ENCODE measurements at regions not wholly inside any gene's neighbourhood (a gene's known extent, or its start where the extent isn't known, plus 50 kb on each side); places are given as distances from the start of the nearest gene placed in this dataset.

DNA sequence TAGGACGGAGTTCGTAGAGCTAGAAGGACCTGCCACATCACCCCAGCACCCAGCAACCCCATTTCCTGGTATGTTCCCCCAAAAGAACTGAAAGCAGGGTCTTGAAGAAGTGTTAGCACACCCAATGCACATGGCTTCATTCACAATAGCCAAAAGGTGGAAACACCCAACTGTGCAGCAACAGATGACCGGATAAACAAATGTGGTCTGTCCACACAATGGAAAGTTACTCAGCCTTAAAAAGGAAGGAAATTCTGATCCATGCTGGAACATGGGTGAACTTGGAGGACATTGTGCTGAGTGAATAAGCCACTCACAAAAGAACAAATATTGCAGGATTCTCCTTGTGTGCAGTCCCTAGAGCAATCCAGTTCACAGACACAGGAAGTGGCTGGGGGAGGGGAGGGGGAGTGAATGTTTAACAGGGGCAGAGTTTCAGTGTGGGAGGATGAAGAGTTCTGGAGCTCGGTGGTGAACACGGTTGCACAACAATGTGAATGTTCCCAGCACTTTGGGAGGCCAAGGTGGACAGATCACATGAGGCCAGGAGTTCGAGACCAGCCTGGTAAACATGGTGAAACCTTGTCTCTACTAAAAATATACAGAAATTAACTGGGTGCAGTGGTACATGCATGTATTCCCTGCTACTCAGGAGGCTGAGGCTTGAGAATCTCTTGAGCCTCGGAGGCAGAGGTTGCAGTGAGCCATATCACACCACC, 157.5 kb downstream of the NUP210 start:
- no peak overlapping the region for H2AFZ ChIP-seq
- H3K36me3 ChIP-seq (ENCODE audit: control insufficient read depth, insufficient read depth, low read length) = no peaks in the 10 kb centered on the region
- no peak overlapping the region for H3K4me2 ChIP-seq (ENCODE audit: low read length)
- H3K27me3 ChIP-seq (ENCODE audit: control insufficient read depth, insufficient read depth, low read length) = no peaks in the 10 kb centered on the region
- H3K4me1 ChIP-seq = no peaks in the 10 kb centered on the region
- no peak overlapping the region for H3K9ac ChIP-seq
- no peak overlapping the region for H3K27ac ChIP-seq
- TF ChIP-seq CTCF (IDR thresholded peaks at IDR 0.05) = no peak
- no peaks in the 10 kb centered on the region for H3K79me2 ChIP-seq
- no peaks in the 10 kb centered on the region for H3K9me3 ChIP-seq (ENCODE audit: control insufficient read depth, low read length)
- no peak overlapping the region for H3K4me3 ChIP-seq (ENCODE audit: low read depth, low read length)

GRCh38 chr3:13261892-13262291, 158.2 kb downstream of the NUP210 start:
- H2AFZ ChIP-seq = no peak overlapping the region
- TF ChIP-seq CTCF (IDR thresholded peaks at IDR 0.05) = no peak
- H3K4me2 ChIP-seq (ENCODE audit: low read length) = no peak overlapping the region
- no peak overlapping the region for H3K27ac ChIP-seq
- H3K4me3 ChIP-seq (ENCODE audit: low read depth, low read length) = no peak overlapping the region
- H3K4me1 ChIP-seq = no peaks in the 10 kb centered on the region
- no peaks in the 10 kb centered on the region for H3K9me3 ChIP-seq (ENCODE audit: control insufficient read depth, low read length)
- H3K36me3 ChIP-seq (ENCODE audit: control insufficient read depth, insufficient read depth, low read length) = no peaks in the 10 kb centered on the region
- H3K79me2 ChIP-seq = no peaks in the 10 kb centered on the region
- no peaks in the 10 kb centered on the region for H3K27me3 ChIP-seq (ENCODE audit: control insufficient read depth, insufficient read depth, low read length)
- no peak overlapping the region for H3K9ac ChIP-seq

DNA sequence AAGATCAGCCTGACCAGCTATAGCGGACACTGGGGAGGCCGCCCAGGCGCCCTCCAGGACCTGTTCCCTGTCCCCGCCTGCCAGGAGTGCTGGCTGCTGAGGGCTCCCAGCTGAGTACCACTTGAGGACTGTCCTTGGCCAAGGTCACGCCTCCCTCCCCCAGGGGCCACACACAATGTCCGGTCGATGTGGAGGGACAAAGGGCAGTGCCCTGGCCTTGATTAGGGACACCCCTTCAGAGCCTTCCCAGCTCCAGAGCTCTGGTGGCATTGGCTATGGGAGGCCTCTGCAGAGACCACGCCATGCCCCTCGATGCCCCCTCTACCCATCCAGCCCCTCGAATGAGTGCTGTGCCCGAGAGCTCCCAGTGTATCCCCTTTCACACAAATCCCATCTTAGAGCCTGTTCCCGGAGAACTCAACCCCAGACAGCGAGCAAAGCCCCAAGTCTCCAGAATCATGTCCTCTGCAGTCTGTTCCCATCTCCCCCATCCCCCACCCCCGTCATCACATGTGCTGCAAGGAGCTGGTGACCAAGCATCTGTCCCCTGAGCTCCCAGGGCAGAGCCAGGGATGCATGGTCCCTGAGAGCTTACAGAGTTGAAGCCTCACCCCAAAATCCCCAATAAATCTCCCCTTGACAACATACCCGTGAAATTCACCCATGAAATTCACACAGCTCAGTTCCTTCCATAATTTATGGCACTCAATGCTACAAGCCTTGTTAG, 158.9 kb downstream of the NUP210 start:
- H3K27ac ChIP-seq = no peak overlapping the region
- no peaks in the 10 kb centered on the region for H3K79me2 ChIP-seq
- H3K9ac ChIP-seq = no peak overlapping the region
- no peaks in the 10 kb centered on the region for H3K9me3 ChIP-seq (ENCODE audit: control insufficient read depth, low read length)
- H3K4me3 ChIP-seq (ENCODE audit: low read depth, low read length) = no peak overlapping the region
- H2AFZ ChIP-seq = no peak overlapping the region
- H3K27me3 ChIP-seq (ENCODE audit: control insufficient read depth, insufficient read depth, low read length) = no peaks in the 10 kb centered on the region
- no peaks in the 10 kb centered on the region for H3K36me3 ChIP-seq (ENCODE audit: control insufficient read depth, insufficient read depth, low read length)
- no peak for TF ChIP-seq CTCF (IDR thresholded peaks at IDR 0.05)
- H3K4me2 ChIP-seq (ENCODE audit: low read length) = no peak overlapping the region
- H3K4me1 ChIP-seq = no peaks in the 10 kb centered on the region

GRCh38 chr3:13260259-13261103, 159.6 kb downstream of the NUP210 start:
- Histone ChIP-seq H3K9me3 (ENCODE audit: control insufficient read depth, low read length) (no peaks in the 10 kb centered on the region), H3K9ac (no peak overlapping the region), H3K4me2 (ENCODE audit: low read length) (no peak overlapping the region), H3K79me2 (no peaks in the 10 kb centered on the region), H3K4me1 (no peaks in the 10 kb centered on the region), H3K27me3 (ENCODE audit: control insufficient read depth, insufficient read depth, low read length) (no peaks in the 10 kb centered on the region), H3K36me3 (ENCODE audit: control insufficient read depth, insufficient read depth, low read length) (no peaks in the 10 kb centered on the region), H3K27ac (no peak overlapping the region), H3K4me3 (ENCODE audit: low read depth, low read length) (no peak overlapping the region), H2AFZ (no peak overlapping the region)
- TF ChIP-seq CTCF (IDR thresholded peaks at IDR 0.05) = no peak

All from parathyroid adenoma (tissue), 2 donors.